GM23338 (cell line): ENCODE measurements at regions not wholly inside any gene's neighbourhood (a gene's known extent, or its start where the extent isn't known, plus 50 kb on each side); places are given as distances from the start of the nearest gene placed in this dataset.

Experiments used
- ATAC-seq: fragments of 200-7000 bp; cut with Tn5 transposase; 3 replicates; pipeline ENCODE4 v1.9.1; 2020
- DNase-seq: peaks from one replicate; pipeline ENCODE4 v3.0.0-alpha.2; 2015; ENCODE audit warnings: low spot score
- H2AFZ ChIP-seq: fragments of 200-600 bp; sonication (generic); 2 replicates; pipeline ENCODE4 v1.8.0; 2016; ENCODE audit warnings: antibody characterized with exemption, mild to moderate bottlenecking, moderate library complexity
- H3F3A ChIP-seq: fragments of 200-600 bp; sonication (generic); replicated peaks from 2 replicates; pipeline ENCODE4 v1.8.0; 2017; ENCODE audit warnings: antibody characterized with exemption, mixed run types, low read depth
- H3K27ac ChIP-seq: fragments of 200-600 bp; sonication (generic); 2 replicates; pipeline ENCODE4 v1.6.1; 2016; ENCODE audit warnings: low read depth
- H3K27me3 ChIP-seq: fragments of 200-600 bp; sonication (generic); 2 replicates; pipeline ENCODE4 v1.8.0; 2016; ENCODE audit warnings: mild to moderate bottlenecking, mixed run types, moderate library complexity; ENCODE audit not compliant: insufficient read depth
- H3K36me3 ChIP-seq: fragments of 200-600 bp; sonication (generic); 2 replicates; pipeline ENCODE4 v1.8.0; 2016; ENCODE audit warnings: mild to moderate bottlenecking; ENCODE audit not compliant: insufficient read depth
- H3K4me1 ChIP-seq: fragments of 200-600 bp; sonication (generic); 2 replicates; pipeline ENCODE4 v1.8.0; 2016; ENCODE audit warnings: mild to moderate bottlenecking, moderate library complexity; ENCODE audit not compliant: insufficient read depth
- H3K4me2 ChIP-seq: fragments of 200-600 bp; sonication (generic); 2 replicates; pipeline ENCODE4 v1.7.1; 2017; ENCODE audit warnings: mixed run types
- H3K4me3 ChIP-seq: fragments of 200-600 bp; sonication (generic); 2 replicates; pipeline ENCODE4 v1.6.1; 2016; ENCODE audit warnings: mixed run types
- H3K79me2 ChIP-seq: fragments of 200-600 bp; sonication (generic); replicated peaks from 2 replicates; pipeline ENCODE4 v1.8.0; 2017; ENCODE audit warnings: mild to moderate bottlenecking; ENCODE audit not compliant: insufficient read depth
- H3K9me2 ChIP-seq: fragments of 200-600 bp; sonication (generic); 2 replicates; pipeline ENCODE4 v1.8.0; 2017; ENCODE audit not compliant: insufficient read depth
- H4K20me1 ChIP-seq: fragments of 200-600 bp; sonication (generic); replicated peaks from 2 replicates; pipeline ENCODE4 v1.8.0; 2017; ENCODE audit warnings: mild to moderate bottlenecking; ENCODE audit not compliant: insufficient read depth
- H3K27ac Mint-ChIP-seq: 2 replicates; pipeline ENCODE4 v1.8.0; 2020; ENCODE audit warnings: inconsistent platforms, mild to moderate bottlenecking, moderate library complexity, mixed read lengths
- H3K27me3 Mint-ChIP-seq: 3 replicates; pipeline ENCODE4 v1.8.0; 2022; ENCODE audit warnings: low read depth, mild to moderate bottlenecking, moderate library complexity, mixed read lengths, inconsistent platforms; ENCODE audit not compliant: insufficient read depth, poor library complexity
- H3K36me3 Mint-ChIP-seq: 3 replicates; pipeline ENCODE4 v1.8.0; 2021; ENCODE audit warnings: low read depth, mild to moderate bottlenecking, inconsistent platforms, moderate library complexity, mixed read lengths
- H3K4me1 Mint-ChIP-seq: 3 replicates; pipeline ENCODE4 v1.8.0; 2020; ENCODE audit warnings: mild to moderate bottlenecking, inconsistent platforms, mixed read lengths
- H3K4me3 Mint-ChIP-seq: 3 replicates; pipeline ENCODE4 v1.8.0; 2021; ENCODE audit warnings: moderate library complexity, mild to moderate bottlenecking, inconsistent platforms, mixed read lengths
- H3K9me3 Mint-ChIP-seq: 3 replicates; pipeline ENCODE4 v1.8.0; 2020; ENCODE audit warnings: moderate library complexity, mild to moderate bottlenecking, inconsistent platforms, mixed read lengths
- CREB1 ChIP-seq: fragments of 250-450 bp; sonication (Bioruptor Pico); IDR thresholded peaks from 2 replicates; pipeline ENCODE4 v1.5.0; 2020; ENCODE audit warnings: low read depth, mild to moderate bottlenecking, moderate library complexity
- EZH2 ChIP-seq: fragments of 200-600 bp; sonication (generic); IDR thresholded peaks from one replicate; pipeline ENCODE4 v1.8.0; 2017; ENCODE audit warnings: antibody characterized with exemption, mild to moderate bottlenecking, low read depth; ENCODE audit not compliant: unreplicated experiment
- JUNB ChIP-seq: IDR thresholded peaks from one replicate; pipeline ENCODE4 v1.6.1; 2016; ENCODE audit warnings: antibody characterized with exemption; ENCODE audit not compliant: unreplicated experiment
- NANOG ChIP-seq: IDR thresholded peaks from 2 replicates; pipeline ENCODE4 v1.6.1; 2016; ENCODE audit warnings: antibody characterized with exemption, borderline replicate concordance
- STAT1 ChIP-seq: IDR thresholded peaks from one replicate; pipeline ENCODE4 v1.6.1; 2016; ENCODE audit warnings: antibody characterized with exemption; ENCODE audit not compliant: unreplicated experiment
- ZNF114 ChIP-seq: fragments of 250-450 bp; sonication (Bioruptor Pico); IDR thresholded peaks from 2 replicates; pipeline ENCODE4 v1.5.0; 2020; ENCODE audit warnings: mild to moderate bottlenecking, moderate library complexity
- TF ChIP-seq, protein P1 (sequence below), 2 experiments: fragments of 200-600 bp in 1 of 2; sonication (generic) in 1 of 2; conservative IDR thresholded peaks; 2 replicates each; pipeline versions ENCODE4 v1.5.1 to v1.6.1; 2016 to 2017; ENCODE audit warnings: antibody characterized with exemption in 2 of 2, low read depth in 2 of 2, mild to moderate bottlenecking in 2 of 2, moderate library complexity in 1 of 2
- TF ChIP-seq, protein P2 (sequence below): IDR thresholded peaks from 2 replicates; pipeline ENCODE4 v1.6.1; 2016; ENCODE audit warnings: antibody characterized with exemption

DNA sequence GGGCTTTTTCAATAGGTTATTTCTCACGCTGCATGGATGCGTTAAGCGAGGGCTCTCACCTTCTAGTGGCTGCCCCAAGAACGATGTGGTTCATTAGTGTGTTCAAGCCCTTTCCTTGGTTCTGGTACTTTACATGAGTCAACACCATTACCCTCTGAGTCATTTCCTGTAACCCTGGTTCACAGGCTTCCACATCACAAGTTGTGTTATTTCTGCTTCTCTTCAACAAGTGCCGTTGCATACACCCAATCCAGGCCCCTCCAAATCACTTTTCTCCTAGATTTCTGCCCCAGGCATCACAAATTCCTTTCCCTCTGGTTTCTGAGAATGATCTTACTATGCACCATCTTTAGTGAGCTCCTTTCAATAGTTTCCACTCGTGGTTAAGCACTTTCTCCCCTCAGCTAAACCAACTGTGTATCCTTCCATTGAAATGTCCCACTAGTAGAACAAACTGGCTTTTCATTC, 69.5 kb upstream of the RAD23B start:
- Histone ChIP-seq H3K9me2 (peaks cover 8% of the 10 kb centered on the region), H3K4me3 (no peak overlapping the region), H3K4me2 (no peak overlapping the region), H3K79me2 (no peaks in the 10 kb centered on the region), H3F3A (no peaks in the 10 kb centered on the region), H3K4me1 (peaks cover 10% of the 10 kb centered on the region; the same call in 1 of the 2 replicates), H3K36me3 (no peaks in the 10 kb centered on the region), H4K20me1 (no peaks in the 10 kb centered on the region), H3K27me3 (no peaks in the 10 kb centered on the region), H2AFZ (peak overlapping the region; percentile 12; the same call in 1 of the 2 replicates), H3K27ac (no peak overlapping the region)
- DNase-seq (no peak), ATAC-seq (no peak)
- Mint-ChIP-seq H3K36me3 (no peaks in the 10 kb centered on the region), H3K9me3 (no peaks in the 10 kb centered on the region), H3K4me1 (peaks cover 9% of the 10 kb centered on the region; the same call in 2 of the 3 replicates), H3K27me3 (no peaks in the 10 kb centered on the region), H3K27ac (no peak overlapping the region), H3K4me3 (no peak overlapping the region; the same call in 2 of the 3 replicates)
- TF ChIP-seq STAT1 (no peak), CREB1 (CRISPR knock-in tag) (no peak), EZH2 (no peak), ZNF114 (CRISPR knock-in tag) (no peak)
- TF ChIP-seq, protein P1, sequence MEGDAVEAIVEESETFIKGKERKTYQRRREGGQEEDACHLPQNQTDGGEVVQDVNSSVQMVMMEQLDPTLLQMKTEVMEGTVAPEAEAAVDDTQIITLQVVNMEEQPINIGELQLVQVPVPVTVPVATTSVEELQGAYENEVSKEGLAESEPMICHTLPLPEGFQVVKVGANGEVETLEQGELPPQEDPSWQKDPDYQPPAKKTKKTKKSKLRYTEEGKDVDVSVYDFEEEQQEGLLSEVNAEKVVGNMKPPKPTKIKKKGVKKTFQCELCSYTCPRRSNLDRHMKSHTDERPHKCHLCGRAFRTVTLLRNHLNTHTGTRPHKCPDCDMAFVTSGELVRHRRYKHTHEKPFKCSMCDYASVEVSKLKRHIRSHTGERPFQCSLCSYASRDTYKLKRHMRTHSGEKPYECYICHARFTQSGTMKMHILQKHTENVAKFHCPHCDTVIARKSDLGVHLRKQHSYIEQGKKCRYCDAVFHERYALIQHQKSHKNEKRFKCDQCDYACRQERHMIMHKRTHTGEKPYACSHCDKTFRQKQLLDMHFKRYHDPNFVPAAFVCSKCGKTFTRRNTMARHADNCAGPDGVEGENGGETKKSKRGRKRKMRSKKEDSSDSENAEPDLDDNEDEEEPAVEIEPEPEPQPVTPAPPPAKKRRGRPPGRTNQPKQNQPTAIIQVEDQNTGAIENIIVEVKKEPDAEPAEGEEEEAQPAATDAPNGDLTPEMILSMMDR (conservative IDR thresholded peaks at IDR 0.05; ENCODE audit: low read depth in 2 of 2), result no peak

DNA sequence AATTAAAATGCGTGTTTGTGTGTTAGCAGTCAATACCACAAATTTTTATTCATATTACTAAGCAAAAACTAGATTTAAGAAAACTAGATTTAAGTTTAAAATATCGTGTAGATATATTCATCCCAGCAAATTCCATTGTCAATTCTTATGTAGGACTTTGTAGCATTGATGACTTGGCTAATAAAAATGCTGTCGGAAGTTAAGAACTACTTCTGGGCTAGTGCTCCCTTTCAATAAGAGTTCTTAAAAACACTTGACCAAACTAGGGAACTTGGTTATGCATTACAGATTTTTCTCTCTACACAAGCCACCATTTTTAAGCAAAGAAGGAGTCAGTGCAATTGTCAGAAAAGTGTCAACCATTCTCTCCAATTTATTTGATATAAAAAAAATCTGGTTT, 68.7 kb upstream of the RAD23B start:
- TF ChIP-seq, protein P2, sequence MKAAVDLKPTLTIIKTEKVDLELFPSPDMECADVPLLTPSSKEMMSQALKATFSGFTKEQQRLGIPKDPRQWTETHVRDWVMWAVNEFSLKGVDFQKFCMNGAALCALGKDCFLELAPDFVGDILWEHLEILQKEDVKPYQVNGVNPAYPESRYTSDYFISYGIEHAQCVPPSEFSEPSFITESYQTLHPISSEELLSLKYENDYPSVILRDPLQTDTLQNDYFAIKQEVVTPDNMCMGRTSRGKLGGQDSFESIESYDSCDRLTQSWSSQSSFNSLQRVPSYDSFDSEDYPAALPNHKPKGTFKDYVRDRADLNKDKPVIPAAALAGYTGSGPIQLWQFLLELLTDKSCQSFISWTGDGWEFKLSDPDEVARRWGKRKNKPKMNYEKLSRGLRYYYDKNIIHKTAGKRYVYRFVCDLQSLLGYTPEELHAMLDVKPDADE, result no peak
- TF ChIP-seq ZNF114 (CRISPR knock-in tag) (no peak), STAT1 (no peak), CREB1 (CRISPR knock-in tag) (no peak), NANOG (no peak), JUNB (no peak)
- TF ChIP-seq, protein P1 (conservative IDR thresholded peaks at IDR 0.05; ENCODE audit: low read depth in 2 of 2), result no peak
- no peak for DNase-seq

More for the DNA sequence above, 68.7 kb upstream of the RAD23B start:
- no peaks in the 10 kb centered on the region for H3K79me2 ChIP-seq
- H3K4me1 Mint-ChIP-seq, result peaks cover 9% of the 10 kb centered on the region; the same call in 2 of the 3 replicates
- no peaks in the 10 kb centered on the region for H3K36me3 ChIP-seq
- H3K27me3 ChIP-seq, result no peaks in the 10 kb centered on the region
- H2AFZ ChIP-seq, result no peak overlapping the region
- ATAC-seq, result no peak
- H3F3A ChIP-seq, result no peaks in the 10 kb centered on the region
- peaks cover 10% of the 10 kb centered on the region; the same call in 1 of the 2 replicates for H3K4me1 ChIP-seq
- H3K27me3 Mint-ChIP-seq, result no peaks in the 10 kb centered on the region
- H3K4me2 ChIP-seq, result no peak overlapping the region
- no peaks in the 10 kb centered on the region for H3K36me3 Mint-ChIP-seq
- H3K9me3 Mint-ChIP-seq, result no peaks in the 10 kb centered on the region
- no peak overlapping the region for H3K4me3 ChIP-seq
- H3K27ac ChIP-seq, result no peak overlapping the region
- H3K9me2 ChIP-seq, result peaks cover 12% of the 10 kb centered on the region
- no peak overlapping the region for H3K4me3 Mint-ChIP-seq
- no peak overlapping the region for H3K27ac Mint-ChIP-seq
- no peaks in the 10 kb centered on the region for H4K20me1 ChIP-seq
